ENCODE measurements at regions not wholly inside any gene's neighbourhood (a gene's known extent, or its start where the extent isn't known, plus 50 kb on each side); places are given as distances from the start of the nearest gene placed in this dataset.

- DNase-seq (ENCODE audit: low read depth in 1 of 2, low spot score in 1 of 2), result no peak
Observed at GRCh38 chr6:97572943-97573342, 289.9 kb upstream of the MMS22L start.

- no peak for DNase-seq (ENCODE audit: low read depth in 1 of 2, low spot score in 1 of 2)
Observed at GRCh38 chr6:97586344-97586743, 303.3 kb upstream of the MMS22L start.

DNA sequence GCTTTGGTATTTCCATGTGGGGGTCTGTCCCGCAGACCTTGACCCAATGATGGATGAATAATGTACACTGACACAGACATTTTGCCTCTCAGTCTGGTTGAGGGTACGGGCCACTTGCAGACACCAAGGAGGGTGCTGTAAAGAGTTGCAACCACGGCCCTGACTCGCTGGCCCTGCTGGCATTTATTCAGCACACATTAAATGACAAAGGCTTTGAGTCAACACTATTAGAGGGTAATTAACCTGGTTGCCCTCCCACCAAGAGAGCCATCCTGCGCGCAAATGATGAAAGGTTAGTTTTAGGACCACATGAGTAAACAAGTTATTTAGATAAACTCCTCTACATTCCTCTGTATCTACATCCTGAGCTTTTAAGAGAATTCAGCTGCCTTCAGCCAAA is 308.9 kb upstream of the MMS22L start:
- DNase-seq (ENCODE audit: low read depth in 1 of 2, low spot score in 1 of 2), result no peak

DNA sequence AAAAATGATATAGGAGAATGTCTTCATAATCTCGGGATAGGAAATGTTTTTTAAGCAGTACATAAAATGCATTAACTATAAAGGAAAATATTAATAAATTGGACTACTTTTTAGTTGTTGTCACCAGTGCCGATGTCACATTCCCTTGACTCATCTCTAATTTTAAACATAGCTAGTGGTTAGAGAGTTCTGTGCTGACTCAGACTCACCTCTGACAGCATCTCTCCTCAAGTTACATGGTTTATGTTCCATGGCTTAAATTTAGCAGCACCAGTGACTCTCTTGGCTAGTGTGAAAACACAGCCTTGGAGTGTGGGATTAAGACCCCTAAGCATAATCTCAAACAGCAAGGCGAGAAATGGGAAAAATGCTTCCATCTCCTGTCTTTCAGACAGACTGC is 311.8 kb upstream of the MMS22L start:
- no peak for DNase-seq (ENCODE audit: low read depth in 1 of 2, low spot score in 1 of 2)

GRCh38 chr6:97621111-97621510 is 338.1 kb upstream of the MMS22L start:
- DNase-seq (ENCODE audit: low read depth in 1 of 2, low spot score in 1 of 2), result no peak

DNA sequence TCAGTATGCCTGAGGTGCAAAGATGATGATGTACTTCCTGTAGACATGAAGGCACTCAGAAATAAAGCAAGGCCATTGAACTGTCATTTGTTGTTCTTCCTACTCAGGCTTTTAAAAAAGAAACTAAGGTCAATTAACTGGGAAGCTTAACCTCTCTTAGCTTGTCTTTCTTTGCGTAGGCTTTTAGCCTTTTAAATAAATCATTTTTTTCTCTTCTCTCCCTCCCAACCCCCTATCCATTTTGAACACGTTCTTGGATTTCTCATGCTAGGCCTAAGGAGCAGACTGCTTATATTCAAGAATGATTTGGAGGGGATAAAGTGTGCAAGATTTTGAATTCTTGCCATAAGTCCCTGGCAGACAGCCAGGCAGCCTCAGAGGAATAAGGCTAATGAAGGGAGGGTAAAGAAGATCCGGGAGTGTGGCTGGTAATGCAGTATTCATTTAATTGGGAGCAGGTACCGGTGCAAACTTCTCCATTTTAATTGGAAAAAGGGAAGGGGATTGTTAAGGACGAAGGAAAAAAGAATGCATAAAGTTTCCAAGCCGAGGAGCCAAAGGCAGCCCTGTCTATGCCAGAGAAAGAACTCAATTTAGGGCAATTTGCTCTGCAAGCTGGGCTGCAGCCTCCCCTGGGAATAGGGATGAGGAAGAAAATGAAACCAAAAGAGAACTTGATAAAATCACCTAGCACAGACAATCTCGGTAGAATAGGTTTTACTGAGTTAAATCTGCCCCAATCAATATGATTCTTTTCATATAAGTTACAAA is 343.8 kb upstream of the MMS22L start:
- DNase-seq (ENCODE audit: low read depth in 1 of 2, low spot score in 1 of 2), result no peak

DNA sequence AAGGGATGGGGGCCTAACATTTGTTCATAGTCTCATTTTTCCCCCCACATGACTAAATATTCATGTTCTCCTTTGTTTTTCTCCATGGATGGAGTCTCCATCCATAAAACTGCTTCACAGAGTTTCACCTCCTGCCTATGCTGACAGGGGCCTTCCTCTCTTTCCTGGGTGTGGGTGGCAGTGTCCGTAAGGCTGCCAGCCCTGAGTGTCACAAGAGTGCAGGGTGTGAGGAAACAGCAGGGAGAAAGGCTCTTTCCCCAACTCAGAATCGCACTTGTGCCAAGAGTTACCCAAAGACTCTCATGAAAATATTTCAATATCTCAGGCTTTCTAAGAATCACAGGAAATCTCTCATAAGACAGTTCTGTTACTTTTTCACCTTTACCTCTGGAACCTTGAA is 346.2 kb upstream of the MMS22L start:
- DNase-seq (ENCODE audit: low read depth in 1 of 2, low spot score in 1 of 2), result no peak

GRCh38 chr6:97630604-97631003 is 347.6 kb upstream of the MMS22L start:
- no peak for DNase-seq (ENCODE audit: low read depth in 1 of 2, low spot score in 1 of 2)

DNA sequence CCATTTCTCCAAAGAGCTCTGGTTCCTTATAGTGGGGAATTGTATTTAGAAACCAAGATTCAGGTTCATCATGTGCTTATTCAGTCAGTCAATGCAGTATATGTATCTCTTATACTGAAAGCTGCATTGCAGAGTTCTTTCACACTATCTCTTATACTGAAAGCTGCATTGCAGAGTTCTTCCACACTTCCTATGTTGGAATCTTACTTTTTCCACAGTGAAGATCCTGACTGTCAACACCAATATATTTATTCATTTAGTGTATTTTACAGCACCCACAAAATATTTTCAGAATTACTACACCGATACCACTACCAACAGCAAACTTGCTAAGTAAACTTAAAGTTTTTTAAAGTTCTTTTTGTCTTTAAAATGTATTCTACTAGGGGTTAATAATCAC is 349.3 kb upstream of the MMS22L start:
- no peak for DNase-seq (ENCODE audit: low read depth in 1 of 2, low spot score in 1 of 2)

DNA sequence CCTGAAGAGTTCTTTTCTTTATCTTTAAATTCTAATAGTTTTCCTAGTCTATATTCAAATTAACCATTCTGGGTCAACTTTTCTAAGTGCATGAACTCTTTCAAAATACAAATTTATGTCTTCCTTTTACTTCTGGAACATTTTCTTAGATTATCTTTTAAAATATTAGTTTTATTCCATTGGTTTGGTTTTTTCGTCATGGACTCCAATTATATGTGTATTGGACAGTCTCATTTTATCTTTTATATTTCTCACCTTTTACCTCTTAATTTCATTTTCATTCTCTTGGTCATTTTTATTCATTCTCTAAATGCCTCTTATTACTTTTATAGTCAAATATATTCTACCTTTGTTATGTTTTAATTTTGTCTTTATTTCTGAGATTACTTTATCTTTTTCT is 356.7 kb upstream of the MMS22L start:
- no peak for DNase-seq (ENCODE audit: low read depth in 1 of 2, low spot score in 1 of 2)

DNA sequence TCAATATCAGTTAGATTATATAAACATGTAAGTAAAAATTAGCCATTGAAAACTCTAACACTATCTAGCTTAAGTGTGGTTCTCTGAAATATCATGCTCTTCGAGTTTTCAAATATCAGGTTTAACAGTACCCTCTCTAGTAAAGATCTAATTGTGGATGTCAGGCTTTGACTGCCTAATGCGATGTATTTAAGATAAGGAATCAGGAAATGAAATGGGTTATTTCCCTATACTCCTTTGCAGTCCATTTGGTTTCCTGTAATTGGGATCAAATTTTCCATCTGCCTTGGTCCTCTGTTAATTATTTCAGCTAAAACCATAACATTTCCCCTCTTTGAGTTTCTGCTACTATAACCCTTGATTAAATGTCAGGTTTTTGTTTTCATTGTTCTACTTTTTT is 361.3 kb upstream of the MMS22L start:
- DNase-seq (ENCODE audit: low read depth in 1 of 2, low spot score in 1 of 2), result no peak

GRCh38 chr6:97645757-97646156 is 362.7 kb upstream of the MMS22L start:
- no peak for DNase-seq (ENCODE audit: low read depth in 1 of 2, low spot score in 1 of 2)

GRCh38 chr6:97653076-97653475 is 370.1 kb upstream of the MMS22L start:
- DNase-seq (ENCODE audit: low read depth in 1 of 2, low spot score in 1 of 2), result no peak

DNA sequence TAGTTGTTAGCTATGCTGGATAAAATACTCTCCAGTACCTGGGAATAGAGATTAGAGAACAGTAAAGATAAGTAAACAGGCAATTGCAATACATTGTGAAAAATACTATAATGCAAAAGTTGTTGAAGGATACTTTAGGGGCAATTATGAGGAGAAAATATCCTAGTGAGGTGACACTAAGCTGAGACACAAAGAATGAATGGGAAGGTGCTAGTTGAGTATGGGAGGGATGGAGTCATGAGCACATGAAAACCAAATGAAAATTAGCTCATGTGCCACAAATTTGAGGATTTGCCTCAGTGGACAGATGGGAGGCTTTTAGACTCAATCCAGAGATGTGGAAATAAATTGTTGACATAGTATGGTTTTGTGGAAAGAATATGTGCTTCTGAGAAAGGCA is 370.5 kb upstream of the MMS22L start:
- DNase-seq (ENCODE audit: low read depth in 1 of 2, low spot score in 1 of 2), result no peak

DNA sequence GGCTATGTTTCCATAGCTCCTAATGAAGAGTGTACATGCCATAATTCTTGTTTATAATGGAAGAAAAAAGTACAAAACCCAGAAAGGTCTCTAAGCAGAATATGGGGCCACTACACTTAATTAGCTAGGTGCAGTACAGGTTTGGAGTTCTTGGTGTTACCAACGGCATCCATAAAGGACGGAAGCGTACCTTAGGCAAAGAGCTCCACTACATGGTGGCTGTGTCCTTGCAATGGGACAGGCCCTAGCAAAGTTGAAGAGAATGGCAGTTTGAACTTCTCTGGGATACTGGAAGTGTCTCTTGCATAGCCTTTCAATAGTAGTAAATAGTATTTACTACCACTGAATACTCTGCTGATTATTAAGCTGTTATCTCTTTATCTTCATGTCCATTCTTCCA is 371.7 kb upstream of the MMS22L start:
- DNase-seq (ENCODE audit: low read depth in 1 of 2, low spot score in 1 of 2), result no peak

DNA sequence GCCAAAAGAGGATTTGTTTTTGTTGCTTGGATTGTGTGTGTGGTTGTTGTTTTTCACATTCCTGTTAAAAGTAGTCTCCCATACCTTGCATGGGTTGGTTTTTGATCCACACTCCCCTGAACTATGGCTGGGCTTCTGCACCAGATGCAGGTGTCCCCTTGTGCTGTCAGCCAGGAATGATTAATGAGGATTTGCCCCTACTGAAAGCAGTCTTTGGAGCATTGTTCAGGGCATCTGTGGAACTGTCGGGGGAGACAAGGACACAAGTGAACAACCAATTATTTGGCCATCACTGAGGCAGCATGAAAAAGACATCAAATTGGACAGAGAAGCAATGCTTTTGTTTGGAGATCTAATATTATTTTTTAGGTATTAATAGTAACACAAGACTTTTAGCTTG is 373.2 kb upstream of the MMS22L start:
- no peak for DNase-seq (ENCODE audit: low read depth in 1 of 2, low spot score in 1 of 2)

DNA sequence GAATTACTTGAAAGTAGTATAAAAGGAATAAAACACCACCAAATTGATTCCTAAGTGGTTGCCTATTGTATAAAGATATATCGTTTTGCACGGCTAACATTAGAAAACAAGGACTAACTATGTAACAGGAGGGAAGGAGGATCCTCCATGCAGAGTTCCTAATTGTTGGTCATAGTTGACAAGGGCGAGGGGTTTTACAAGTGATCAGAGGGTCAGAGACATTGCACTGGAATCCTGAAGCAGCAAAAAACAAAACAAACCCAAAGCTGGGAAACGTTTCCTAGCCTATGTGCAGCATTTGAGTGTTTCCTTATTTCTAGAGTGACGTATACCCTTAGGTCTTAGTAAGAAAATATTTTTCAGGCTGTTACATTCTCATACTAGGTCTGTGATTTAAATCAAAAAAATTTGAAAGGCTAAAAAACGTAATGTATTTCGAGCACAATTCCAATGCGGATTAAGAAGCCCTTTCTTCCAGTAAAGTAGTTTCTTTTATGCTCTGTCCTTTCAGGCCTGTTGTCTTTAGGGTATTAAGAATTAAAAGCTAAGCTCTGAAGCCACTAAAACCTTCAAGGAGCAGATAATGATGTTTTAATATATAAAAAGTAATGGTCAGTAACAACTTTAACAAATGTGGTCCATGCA is 373.8 kb upstream of the MMS22L start:
- DNase-seq (ENCODE audit: low read depth in 1 of 2, low spot score in 1 of 2), result no peak

DNA sequence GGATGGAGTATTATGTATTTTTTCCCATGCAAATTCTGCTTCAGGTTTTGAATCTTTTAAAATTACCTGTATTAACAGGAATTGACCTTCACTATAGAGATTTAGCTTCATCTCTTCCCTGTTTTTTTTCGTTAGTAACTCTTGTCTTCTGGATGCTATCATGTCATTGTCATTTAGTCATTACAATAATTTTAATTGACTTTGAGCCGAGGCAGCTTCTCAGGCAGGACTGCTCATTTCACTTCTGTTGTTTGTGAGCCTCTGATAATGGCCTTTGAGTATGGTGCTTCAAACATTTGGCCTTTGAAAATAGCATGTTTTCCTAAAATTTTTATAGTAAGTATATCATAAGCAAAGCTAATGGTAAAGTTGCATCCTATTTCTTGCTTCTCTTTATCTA is 375.1 kb upstream of the MMS22L start:
- DNase-seq (ENCODE audit: low read depth in 1 of 2, low spot score in 1 of 2), result no peak

- DNase-seq (ENCODE audit: low read depth in 1 of 2, low spot score in 1 of 2), result no peak
Observed at GRCh38 chr6:97663252-97663651, 380.2 kb upstream of the MMS22L start.

GRCh38 chr6:97665446-97665845 is 382.4 kb upstream of the MMS22L start:
- DNase-seq (ENCODE audit: low read depth in 1 of 2, low spot score in 1 of 2), result no peak

GRCh38 chr6:97666889-97667288 is 383.9 kb upstream of the MMS22L start:
- DNase-seq (ENCODE audit: low read depth in 1 of 2, low spot score in 1 of 2), result no peak

DNA sequence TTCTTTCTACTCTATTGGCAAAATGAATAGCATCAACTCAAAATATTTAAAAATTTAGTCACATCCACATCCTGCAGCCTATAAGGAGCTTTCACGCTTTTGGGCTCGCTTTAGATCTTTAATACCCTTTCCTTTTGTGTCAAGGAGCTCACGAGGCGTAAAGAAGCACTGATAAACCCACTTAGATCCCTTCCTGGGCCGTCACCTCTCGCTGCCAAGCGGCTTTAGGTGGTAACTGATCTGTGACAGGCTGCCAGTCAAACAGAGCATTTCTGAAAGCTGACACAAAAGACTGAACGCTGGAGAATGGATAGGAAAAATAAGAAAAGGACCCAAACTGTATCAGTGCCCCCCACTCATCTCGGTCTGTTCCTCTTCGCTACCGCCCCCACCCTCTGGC is 385.7 kb upstream of the MMS22L start:
- DNase-seq (ENCODE audit: low read depth in 1 of 2, low spot score in 1 of 2), result no peak
